Omental fat pad (tissue), 3 donors: ENCODE measurements at regions not wholly inside any gene's neighbourhood (a gene's known extent, or its start where the extent isn't known, plus 50 kb on each side); places are given as distances from the start of the nearest gene placed in this dataset.

Experiments used
- ATAC-seq: fragments of 150-250 bp; one replicate; pipeline ENCODE4 v1.9.1; 2016; ENCODE audit warnings: mild to moderate bottlenecking, moderate library complexity; ENCODE audit not compliant: low FRiP score
- DNase-seq: peaks from one replicate; pipeline ENCODE4 v3.0.0-alpha.2; 2019; ENCODE audit warnings: low spot score
- TF ChIP-seq, protein P1 (sequence below), 3 donors: fragments of 450-650 bp; IDR thresholded peaks; one replicate each; pipeline ENCODE4 v1.5.1; 2016 to 2017; ENCODE audit warnings: antibody characterized with exemption in 3 of 3, mild to moderate bottlenecking in 3 of 3, moderate library complexity in 2 of 3

DNA sequence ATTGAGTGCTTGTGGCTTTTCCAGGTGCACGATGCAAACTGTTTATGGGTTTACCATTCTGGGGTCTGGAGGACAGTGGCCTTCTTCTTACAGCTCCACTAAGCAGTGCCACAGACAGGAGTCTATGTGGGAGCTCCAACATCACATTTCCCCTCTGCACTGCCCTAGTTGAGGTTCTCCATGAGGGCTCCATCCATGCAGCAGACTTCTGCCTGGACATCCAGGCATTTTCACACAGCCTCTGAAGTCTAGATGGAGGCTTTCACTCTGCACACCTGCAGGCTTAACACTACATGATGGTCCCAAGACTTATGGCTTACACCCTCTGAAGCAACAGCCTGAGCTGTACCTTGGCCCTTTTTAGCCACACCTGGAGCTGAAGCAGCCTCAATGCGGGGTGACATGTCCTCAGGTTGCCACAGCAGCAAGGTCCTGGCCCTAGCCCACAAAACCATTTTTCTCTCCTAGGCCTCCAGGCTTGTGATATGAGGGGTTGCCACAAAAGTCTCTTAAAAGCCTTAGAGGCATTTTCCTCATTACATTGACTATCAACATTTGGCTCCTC, 552.2 kb downstream of the TFAP2A start:
- TF ChIP-seq, protein P1, sequence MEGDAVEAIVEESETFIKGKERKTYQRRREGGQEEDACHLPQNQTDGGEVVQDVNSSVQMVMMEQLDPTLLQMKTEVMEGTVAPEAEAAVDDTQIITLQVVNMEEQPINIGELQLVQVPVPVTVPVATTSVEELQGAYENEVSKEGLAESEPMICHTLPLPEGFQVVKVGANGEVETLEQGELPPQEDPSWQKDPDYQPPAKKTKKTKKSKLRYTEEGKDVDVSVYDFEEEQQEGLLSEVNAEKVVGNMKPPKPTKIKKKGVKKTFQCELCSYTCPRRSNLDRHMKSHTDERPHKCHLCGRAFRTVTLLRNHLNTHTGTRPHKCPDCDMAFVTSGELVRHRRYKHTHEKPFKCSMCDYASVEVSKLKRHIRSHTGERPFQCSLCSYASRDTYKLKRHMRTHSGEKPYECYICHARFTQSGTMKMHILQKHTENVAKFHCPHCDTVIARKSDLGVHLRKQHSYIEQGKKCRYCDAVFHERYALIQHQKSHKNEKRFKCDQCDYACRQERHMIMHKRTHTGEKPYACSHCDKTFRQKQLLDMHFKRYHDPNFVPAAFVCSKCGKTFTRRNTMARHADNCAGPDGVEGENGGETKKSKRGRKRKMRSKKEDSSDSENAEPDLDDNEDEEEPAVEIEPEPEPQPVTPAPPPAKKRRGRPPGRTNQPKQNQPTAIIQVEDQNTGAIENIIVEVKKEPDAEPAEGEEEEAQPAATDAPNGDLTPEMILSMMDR (IDR thresholded peaks at IDR 0.05), result no peak

DNA sequence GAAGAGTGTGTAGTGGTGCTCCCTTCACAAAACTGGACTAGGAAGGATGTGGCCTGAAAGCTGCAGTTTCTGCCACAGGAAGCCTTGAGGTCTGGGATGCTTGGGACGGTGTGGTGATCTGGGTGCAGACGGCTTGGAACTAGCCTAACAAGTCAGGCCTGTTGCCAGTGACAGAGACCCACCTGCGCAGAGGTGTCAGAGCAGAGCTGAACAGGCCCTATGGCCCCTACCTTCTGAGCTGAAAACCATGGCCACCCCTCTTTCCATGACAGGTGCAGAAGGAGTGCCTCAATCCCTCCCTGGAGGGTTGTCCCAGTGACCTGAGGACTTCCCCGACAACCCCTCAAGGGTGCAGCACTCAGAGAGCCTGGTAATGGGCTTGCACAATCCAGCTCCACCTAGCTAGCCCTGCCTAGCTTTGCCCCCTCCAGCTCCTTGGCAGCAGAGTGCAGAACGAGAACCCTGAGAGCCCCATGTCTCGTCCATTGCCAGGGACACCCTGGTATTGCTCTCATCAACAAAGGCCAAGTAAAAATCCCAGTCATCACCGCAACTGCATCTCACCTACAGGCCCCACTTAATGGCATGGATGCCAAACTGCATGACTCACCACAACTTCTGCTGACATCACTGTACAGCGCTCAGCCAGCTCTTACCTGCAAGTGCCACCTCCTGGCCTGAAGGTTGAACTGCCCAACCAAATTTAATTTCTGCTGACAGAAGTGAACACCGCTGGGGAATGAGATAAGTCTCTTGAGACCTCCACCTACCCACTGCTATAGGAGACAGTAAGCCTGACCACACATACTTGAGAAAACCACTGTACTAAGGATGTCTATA, 563.1 kb downstream of the TFAP2A start:
- ATAC-seq, result no peak

More for the DNA sequence above, 552.2 kb downstream of the TFAP2A start:
- ATAC-seq (no peak), DNase-seq (no peak)

DNA sequence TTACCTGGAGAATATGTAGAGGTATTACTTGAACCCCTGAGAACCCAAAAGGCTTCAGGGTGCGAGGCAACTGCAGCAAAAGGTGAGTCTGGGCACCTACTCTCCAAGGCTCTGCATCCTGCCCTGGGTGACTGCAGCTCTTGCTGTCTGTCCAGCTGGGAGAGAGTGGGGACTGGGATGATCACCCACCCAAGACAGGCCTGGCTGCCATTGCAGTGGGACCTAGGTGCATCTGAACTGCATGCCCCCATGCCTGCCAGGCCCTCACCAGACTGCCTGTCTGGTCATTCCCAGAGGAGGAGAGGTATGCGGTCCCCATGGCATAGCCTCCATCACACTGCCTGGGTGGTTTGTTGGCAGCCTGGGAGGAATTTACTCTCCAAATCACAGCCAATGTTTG, 563.9 kb downstream of the TFAP2A start:
- ATAC-seq, result no peak
- DNase-seq, result no peak
- TF ChIP-seq, protein P1 (IDR thresholded peaks at IDR 0.05), result no peak

More for the DNA sequence above, 563.1 kb downstream of the TFAP2A start:
- TF ChIP-seq, protein P1 (IDR thresholded peaks at IDR 0.05), result no peak
- no peak for DNase-seq

DNA sequence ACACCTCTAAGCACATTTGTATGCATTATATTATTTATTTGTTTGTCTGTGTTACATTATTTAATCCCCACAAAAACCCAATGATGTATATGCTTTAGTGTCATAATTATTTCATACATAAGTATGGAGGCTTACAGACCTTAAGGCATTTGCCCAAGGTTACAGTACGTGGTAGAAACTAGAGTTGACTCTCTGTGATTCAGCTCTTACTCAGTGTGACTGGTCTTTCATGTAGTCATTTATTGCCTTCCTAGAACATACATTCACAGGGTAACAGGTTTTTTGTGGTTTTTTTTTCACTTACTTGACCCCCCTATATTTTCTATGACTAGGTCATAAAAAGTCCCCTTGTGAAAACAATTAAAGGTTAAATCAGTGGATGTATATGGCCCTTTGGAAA, 566.8 kb downstream of the TFAP2A start:
- TF ChIP-seq, protein P1 (IDR thresholded peaks at IDR 0.05), result no peak
- no peak for DNase-seq
- no peak for ATAC-seq

DNA sequence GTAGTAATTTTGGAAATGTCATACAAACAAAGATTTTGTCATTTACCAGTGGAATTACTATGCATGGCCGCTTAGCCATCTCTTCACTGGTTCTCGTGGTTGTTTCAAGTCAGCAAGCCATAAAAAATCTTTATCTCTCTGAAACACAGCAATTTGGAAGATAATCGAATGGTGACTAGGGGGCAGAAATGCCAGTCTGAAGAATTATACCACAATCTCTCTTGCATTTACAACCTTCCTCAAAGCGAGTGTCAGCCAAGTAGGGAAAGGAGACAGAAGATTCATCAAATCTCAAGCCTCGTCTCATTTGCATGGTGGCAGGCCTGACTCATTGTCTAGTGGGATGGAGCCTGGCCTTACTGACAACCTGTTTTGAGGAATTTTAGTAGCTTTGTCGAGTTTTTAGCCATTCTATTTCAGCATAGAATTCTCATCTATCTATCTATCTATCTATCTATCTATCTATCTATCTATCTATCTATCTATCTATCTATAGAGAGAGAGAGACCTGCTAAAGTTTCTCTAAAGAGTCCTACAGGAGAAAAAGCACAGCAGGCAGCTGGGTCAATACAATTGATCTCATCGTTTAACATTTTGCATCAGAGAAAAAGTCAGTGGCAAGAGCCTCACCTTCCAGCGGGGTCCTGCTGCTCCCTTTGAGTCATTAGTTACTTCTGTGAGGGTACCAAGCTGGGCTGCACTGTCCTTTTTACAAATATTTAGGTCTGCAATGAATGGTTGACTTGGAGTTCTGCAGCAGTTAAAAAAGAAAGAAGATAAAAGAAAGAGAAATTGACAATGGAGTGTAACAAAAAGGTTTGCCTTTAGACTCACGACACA, 572.8 kb downstream of the TFAP2A start:
- ATAC-seq (no peak), DNase-seq (no peak)
- TF ChIP-seq, protein P1 (IDR thresholded peaks at IDR 0.05), result no peak

DNA sequence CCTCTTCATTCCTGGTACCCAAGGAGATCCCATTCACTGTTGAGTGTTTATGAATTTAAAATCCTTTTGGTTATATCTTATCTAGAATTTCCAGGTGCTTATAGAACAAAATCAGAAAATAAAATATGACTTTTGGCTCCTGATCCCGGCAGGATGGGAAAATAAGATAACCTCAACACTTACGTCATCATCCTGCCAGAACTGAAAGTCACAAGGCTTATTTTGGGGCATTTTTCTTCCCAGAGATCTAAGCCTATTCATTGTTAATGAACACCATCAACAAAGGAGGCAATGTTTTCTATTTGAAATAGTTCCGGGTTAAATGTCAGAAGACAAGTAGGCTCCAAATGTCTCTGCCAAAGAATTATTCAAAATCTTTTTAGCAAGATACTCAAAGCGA, 580.6 kb downstream of the TFAP2A start:
- DNase-seq, result no peak
- TF ChIP-seq, protein P1 (IDR thresholded peaks at IDR 0.05), result no peak
- no peak for ATAC-seq
